Adrenal gland (tissue), 9 donors: ENCODE measurements at regions not wholly inside any gene's neighbourhood (a gene's known extent, or its start where the extent isn't known, plus 50 kb on each side); places are given as distances from the start of the nearest gene placed in this dataset.

Experiments
- DNase-seq, 7 donors: peaks; one replicate each; pipeline ENCODE4 v3.0.0-alpha.2; 2019 to 2020
- H3K27ac ChIP-seq, 5 donors: fragments of 200-600 bp; sonication (generic) in 4 of 5; 1 replicate in 3 of 5; 2 replicates in 2 of 5; pipeline versions ENCODE4 v1.5.1 to v1.8.0; 2016 to 2020; ENCODE audit warnings: mild to moderate bottlenecking in 1 of 5
- H3K27me3 ChIP-seq: fragments of 200-600 bp; 2 replicates; pipeline ENCODE4 v1.8.0; 2021
- H3K36me3 ChIP-seq, 2 donors: fragments of 200-600 bp; replicated peaks in 1 of 2; 1 replicate in 1 of 2; 2 replicates in 1 of 2; pipeline versions ENCODE4 v1.5.1 to v1.8.0; 2018 to 2022
- H3K4me1 ChIP-seq, 2 donors: fragments of 200-600 bp; replicated peaks in 1 of 2; 1 replicate in 1 of 2; 2 replicates in 1 of 2; pipeline versions ENCODE4 v1.5.1 to v1.8.0; 2018 to 2021
- H3K4me3 ChIP-seq, 4 donors: fragments of 200-600 bp; sonication (generic) in 3 of 4; one replicate each; pipeline ENCODE4 v1.5.1; 2016 to 2018
- H3K9me3 ChIP-seq, 3 donors: fragments of 200-600 bp; sonication (generic) in 1 of 3; replicated peaks in 1 of 3; 1 replicate in 2 of 3; 2 replicates in 1 of 3; pipeline versions ENCODE4 v1.5.1 to v1.8.0; 2016 to 2021
- POLR2A ChIP-seq, 2 donors: fragments of 450-650 bp; IDR thresholded peaks; one replicate each; pipeline ENCODE4 v1.6.1; 2017; ENCODE audit warnings: antibody characterized with exemption in 2 of 2, mild to moderate bottlenecking in 2 of 2, moderate library complexity in 1 of 2
- WGBS, 4 donors: extraction: QIAGEN DNeasy Blood & Tissue Kit in 2 of 4; methylation state at CpG; one replicate each; pipeline versions ENCODE4 v1.1.5 to v1.1.7; 2013 to 2017; 5-methylcytosine and 5-hydroxymethylcytosine counted together
- intact Hi-C, 2 donors: fragments of 100-400 bp; cut with DNase I; formaldehyde crosslinking; loops; one replicate each; pipeline versions ENCODE4 v1.14.1 to v1.15.0; 2022 to 2023
- TF ChIP-seq, protein P1 (sequence below), 6 experiments: fragments of 450-650 bp in 4 of 6; fragments of 200-600 bp in 2 of 6; sonication (generic) in 1 of 6; IDR thresholded peaks; 1 replicate in 5 of 6; 2 replicates in 1 of 6; pipeline versions ENCODE4 v1.5.1 to v1.8.0; 2016 to 2021; ENCODE audit warnings: antibody characterized with exemption in 6 of 6, mild to moderate bottlenecking in 2 of 6, moderate library complexity in 1 of 6
- donor health status: healthy with polysubstance abuse.
- donor health status: Bipolar disorder and iron deficiency.
- donor health status: DM: yes; HTN: yes; CAD: no.
- donor health status: DM: no; HTN: no; CAD: no.
- donor health status: DM: no; HTN: no; CAD: no.

DNA sequence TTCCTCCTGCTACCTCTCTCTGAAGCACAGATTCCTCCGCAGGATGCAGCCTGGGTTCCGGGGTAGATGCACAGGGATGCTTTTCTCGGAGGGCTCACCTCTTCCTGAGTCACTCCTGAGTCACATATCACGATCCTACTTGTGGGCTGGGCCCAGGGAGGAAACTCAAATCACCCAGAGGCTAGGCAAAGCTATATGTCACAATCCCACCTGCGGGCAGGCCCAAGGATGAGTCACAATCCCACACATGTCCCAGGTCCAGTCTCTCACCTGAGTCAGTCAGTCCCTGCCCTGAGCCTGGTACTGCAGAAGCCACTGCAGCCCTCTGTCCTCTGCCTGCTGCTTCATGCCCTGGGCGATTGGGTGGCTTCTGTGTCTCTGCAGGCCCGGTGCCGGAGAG lies 149.0 kb upstream of the GSC start:
- Histone ChIP-seq H3K36me3 (no peaks in the 10 kb centered on the region), H3K27me3 (no peaks in the 10 kb centered on the region), H3K27ac (no peak overlapping the region), H3K4me1 (no peaks in the 10 kb centered on the region), H3K9me3 (no peaks in the 10 kb centered on the region), H3K4me3 (no peak overlapping the region)
- TF ChIP-seq, protein P1, sequence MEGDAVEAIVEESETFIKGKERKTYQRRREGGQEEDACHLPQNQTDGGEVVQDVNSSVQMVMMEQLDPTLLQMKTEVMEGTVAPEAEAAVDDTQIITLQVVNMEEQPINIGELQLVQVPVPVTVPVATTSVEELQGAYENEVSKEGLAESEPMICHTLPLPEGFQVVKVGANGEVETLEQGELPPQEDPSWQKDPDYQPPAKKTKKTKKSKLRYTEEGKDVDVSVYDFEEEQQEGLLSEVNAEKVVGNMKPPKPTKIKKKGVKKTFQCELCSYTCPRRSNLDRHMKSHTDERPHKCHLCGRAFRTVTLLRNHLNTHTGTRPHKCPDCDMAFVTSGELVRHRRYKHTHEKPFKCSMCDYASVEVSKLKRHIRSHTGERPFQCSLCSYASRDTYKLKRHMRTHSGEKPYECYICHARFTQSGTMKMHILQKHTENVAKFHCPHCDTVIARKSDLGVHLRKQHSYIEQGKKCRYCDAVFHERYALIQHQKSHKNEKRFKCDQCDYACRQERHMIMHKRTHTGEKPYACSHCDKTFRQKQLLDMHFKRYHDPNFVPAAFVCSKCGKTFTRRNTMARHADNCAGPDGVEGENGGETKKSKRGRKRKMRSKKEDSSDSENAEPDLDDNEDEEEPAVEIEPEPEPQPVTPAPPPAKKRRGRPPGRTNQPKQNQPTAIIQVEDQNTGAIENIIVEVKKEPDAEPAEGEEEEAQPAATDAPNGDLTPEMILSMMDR (IDR thresholded peaks at IDR 0.05): no peak
- TF ChIP-seq POLR2A (IDR thresholded peaks at IDR 0.05): no peak
- intact Hi-C loops: no loop called here
- 79 to 88% (median 81%) methylated on average over 2 to 8 of the region's 8 CpGs for WGBS, 4 donors
- DNase-seq: no peak

DNA sequence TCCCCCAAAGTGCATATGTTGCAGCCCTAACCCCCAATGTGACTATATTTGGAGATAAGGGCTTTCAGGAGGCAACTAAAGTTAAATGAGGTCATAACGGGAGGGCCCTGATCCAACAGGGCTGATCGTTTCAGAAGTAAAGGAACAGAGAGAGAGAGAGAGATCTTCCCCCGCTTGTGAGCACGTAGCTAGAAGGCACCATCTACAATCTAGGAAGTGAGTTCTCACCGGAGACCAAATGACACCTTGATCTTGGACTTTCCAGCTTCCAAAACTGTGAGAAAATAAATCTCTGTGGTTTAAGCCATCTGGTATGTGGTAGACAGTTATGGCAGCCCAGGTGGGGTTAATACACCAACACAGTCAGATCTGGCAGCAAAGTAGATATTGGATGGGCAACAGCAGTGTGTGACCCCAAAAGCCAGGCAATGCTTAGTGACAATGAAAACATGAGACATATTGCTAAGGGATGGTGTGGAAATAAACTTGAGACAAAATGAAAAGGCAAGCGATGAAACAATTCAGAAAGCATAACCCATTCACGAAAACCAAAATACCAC lies 147.2 kb upstream of the GSC start:
- intact Hi-C loops: no loop called here

DNA sequence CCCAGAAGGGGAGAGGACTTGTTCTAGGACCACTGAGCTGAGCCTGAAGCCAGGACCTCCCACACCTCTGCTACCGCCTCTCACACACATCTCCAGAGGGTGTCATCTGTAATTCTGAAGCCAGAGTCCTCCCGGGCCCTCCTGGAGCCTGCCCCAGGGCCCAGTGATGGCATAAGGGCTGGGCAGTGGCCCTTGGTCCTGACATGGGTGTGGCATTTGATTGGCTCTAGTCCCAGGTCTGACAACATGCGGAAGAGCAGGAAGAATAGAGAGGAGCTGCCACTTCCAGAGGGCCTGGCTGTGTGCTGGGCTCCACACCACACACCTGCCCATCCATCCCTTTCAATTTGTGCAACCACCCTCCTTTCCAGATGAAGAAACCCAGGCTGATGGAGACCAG lies 144.3 kb upstream of the GSC start:
- Histone ChIP-seq H3K9me3 (no peaks in the 10 kb centered on the region), H3K36me3 (no peaks in the 10 kb centered on the region), H3K27ac (no peak overlapping the region), H3K27me3 (no peaks in the 10 kb centered on the region), H3K4me1 (no peaks in the 10 kb centered on the region), H3K4me3 (no peak overlapping the region)
- DNase-seq: no peak
- intact Hi-C loops: no loop called here
- WGBS, 4 donors: 88 to 100% (median 91%) methylated on average over 1 to 3 of the region's 3 CpGs
- TF ChIP-seq, protein P1 (IDR thresholded peaks at IDR 0.05): no peak
- no peak for TF ChIP-seq POLR2A (IDR thresholded peaks at IDR 0.05)

More for the DNA sequence above, 147.2 kb upstream of the GSC start:
- H3K4me1 ChIP-seq: no peaks in the 10 kb centered on the region
- no peak overlapping the region for H3K27ac ChIP-seq
- no peak overlapping the region for H3K4me3 ChIP-seq
- no peaks in the 10 kb centered on the region for H3K36me3 ChIP-seq
- no peak for DNase-seq
- no peaks in the 10 kb centered on the region for H3K27me3 ChIP-seq
- no peak for TF ChIP-seq POLR2A (IDR thresholded peaks at IDR 0.05)
- TF ChIP-seq, protein P1 (IDR thresholded peaks at IDR 0.05): no peak
- 82 to 86% (median 84%) methylated on average over 7 of the region's 7 CpGs for WGBS, 4 donors
- H3K9me3 ChIP-seq: no peaks in the 10 kb centered on the region

DNA sequence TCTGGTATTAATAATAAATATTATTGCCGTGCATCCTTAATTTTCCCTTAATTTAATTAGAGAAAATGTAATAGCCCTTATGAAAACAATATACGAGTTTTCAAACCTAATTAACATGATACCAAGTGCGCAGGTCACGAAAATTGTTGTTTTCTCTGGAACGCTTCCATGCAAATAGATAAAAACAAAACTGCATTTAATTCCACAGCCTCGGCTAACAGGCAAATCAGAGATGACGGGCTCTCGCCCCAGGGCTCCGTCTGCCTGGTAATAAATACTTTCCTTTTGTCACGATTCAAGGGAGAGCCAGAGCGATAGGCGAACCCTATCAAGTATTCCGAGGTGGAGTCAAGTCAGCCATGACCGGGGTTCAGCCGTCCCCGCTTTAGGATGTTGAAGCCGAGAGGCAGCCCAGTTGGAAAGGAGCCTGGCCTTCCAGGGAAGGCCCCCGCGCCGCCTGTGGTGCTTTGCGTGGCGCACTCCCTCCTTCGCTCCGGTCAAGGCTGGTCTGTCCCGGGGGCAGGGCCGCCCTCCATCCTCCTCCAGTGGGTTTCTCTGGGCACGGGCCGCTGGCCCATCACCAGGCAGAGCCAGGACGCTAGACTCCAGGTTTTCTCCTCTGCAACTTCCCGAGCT lies 137.8 kb upstream of the GSC start:
- intact Hi-C loops: no loop called here
- H3K27ac ChIP-seq: no peak overlapping the region

More for the DNA sequence above, 137.8 kb upstream of the GSC start:
- Histone ChIP-seq H3K4me1 (no peaks in the 10 kb centered on the region), H3K9me3 (no peaks in the 10 kb centered on the region), H3K4me3 (no peak overlapping the region), H3K27me3 (no peaks in the 10 kb centered on the region), H3K36me3 (no peaks in the 10 kb centered on the region)
- WGBS, 4 donors: 64 to 72% (median 67%) methylated on average over 17 to 30 of the region's 30 CpGs
- no peak for DNase-seq
- no peak for TF ChIP-seq POLR2A (IDR thresholded peaks at IDR 0.05)
- TF ChIP-seq, protein P1 (IDR thresholded peaks at IDR 0.05): no peak
